ENCODE measurements at regions not wholly inside any gene's neighbourhood (a gene's known extent, or its start where the extent isn't known, plus 50 kb on each side); places are given as distances from the start of the nearest gene placed in this dataset.

DNA sequence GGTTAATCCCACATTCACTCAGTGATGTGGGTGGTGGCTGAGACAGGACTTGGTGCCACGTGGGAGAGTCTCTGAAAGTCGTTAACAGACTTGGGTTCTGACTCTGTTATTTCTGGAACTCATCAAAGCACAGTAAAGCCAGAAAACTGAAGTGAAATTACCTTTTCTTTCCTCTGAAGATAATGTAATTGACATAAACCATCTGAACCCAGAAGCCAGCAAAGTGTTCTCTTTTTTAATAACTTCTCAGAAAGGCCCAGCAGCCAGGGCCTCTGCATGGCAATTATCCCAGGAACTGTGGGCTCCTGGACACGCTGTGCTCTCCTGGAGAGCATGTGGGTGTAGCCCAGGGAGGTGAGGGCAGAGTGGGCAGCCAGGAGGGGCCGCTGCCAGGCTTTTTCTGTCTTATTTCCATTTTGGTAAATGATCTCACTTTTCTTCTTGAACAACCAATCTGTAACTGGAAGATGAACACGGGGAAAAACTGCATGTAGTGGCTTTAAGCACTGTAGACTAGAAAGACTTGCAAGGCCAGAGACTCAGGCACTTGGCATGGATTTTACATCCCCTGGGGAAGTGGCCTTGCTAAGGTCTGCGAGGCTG is 444.1 kb upstream of the TMEM132C start:
- Histone ChIP-seq H3K4me3 (replicated peaks in 1 of 3; ENCODE audit: insufficient read depth in 1 of 3, low read depth in 1 of 3, low read length in 3 of 3) (no peak overlapping the region), H3K4me1 (ENCODE audit: control insufficient read depth, extremely low read depth, insufficient read depth, low read length) (no peaks in the 10 kb centered on the region), H4K20me1 (replicated peaks; ENCODE audit: control insufficient read depth, extremely low read depth, insufficient read depth, low read length) (no peaks in the 10 kb centered on the region), H3K27me3 (ENCODE audit: control insufficient read depth in 2 of 2, insufficient read depth in 2 of 2, low read length in 2 of 2) (no peaks in the 10 kb centered on the region), H3K9me1 (replicated peaks; ENCODE audit: control insufficient read depth, extremely low read depth, insufficient read depth, low read length) (no peaks in the 10 kb centered on the region), H3K9me3 (replicated peaks; ENCODE audit: control insufficient read depth, insufficient read depth, low read length) (peaks cover 14% of the 10 kb centered on the region), H2AFZ (ENCODE audit: low read depth, low read length) (no peak overlapping the region), H3K79me2 (ENCODE audit: control insufficient read depth, insufficient read depth, low read length) (no peaks in the 10 kb centered on the region), H3K36me3 (ENCODE audit: control insufficient read depth in 2 of 2, extremely low read depth in 1 of 2, insufficient read depth in 2 of 2, low read length in 2 of 2) (no peaks in the 10 kb centered on the region), H3K4me2 (ENCODE audit: insufficient read depth, low read length) (no peak overlapping the region), H3K27ac (ENCODE audit: insufficient read depth, low read depth, low read length) (no peak overlapping the region), H3K9ac (replicated peaks; ENCODE audit: extremely low read depth, insufficient read depth, low read length) (no peak overlapping the region)
- CTCF ChIA-PET = no interaction called here
- intact Hi-C loops (cut with micrococcal nuclease) = no loop called here
- FAIRE-seq (no peak), DNase-seq (ENCODE audit: low read depth, low spot score) (no peak)
- dilution Hi-C loops (cut with MboI; ENCODE audit: extremely low pct_ligation_motif_present, low sequenced_read_pairs) = no loop called here
- no TSS peak for BruUV-seq (replicated peaks)
- POLR2A ChIA-PET = no interaction called here
- no peak for TF ChIP-seq MYC (IDR thresholded peaks at IDR 0.05; ENCODE audit: low read depth, low read length)
- no peak for TF ChIP-seq EZH2 (IDR thresholded peaks at IDR 0.05; ENCODE audit: borderline replicate concordance, low read depth, low read length, severe bottlenecking)
- no peak for TF ChIP-seq GATA2 (IDR thresholded peaks at IDR 0.05; ENCODE audit: insufficient read depth, insufficient read length, low read depth, low read length)
- TF ChIP-seq FOS (IDR thresholded peaks at IDR 0.05; ENCODE audit: borderline replicate concordance, insufficient read depth, low read length) = no peak
- TF ChIP-seq JUN (IDR thresholded peaks at IDR 0.05; ENCODE audit: borderline replicate concordance, insufficient read depth, insufficient read length, low read depth) = no peak
- TF ChIP-seq, protein P1, sequence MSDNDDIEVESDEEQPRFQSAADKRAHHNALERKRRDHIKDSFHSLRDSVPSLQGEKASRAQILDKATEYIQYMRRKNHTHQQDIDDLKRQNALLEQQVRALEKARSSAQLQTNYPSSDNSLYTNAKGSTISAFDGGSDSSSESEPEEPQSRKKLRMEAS (IDR thresholded peaks at IDR 0.05; ENCODE audit: insufficient read depth, insufficient read length) = no peak
- no peak for TF ChIP-seq CTCF (IDR thresholded peaks at IDR 0.05; ENCODE audit: extremely low read depth in 1 of 2, insufficient read depth in 1 of 2, low read depth in 1 of 2, low read length in 2 of 2)
- TF ChIP-seq POLR2A (IDR thresholded peaks at IDR 0.05; ENCODE audit: low read depth, low read length) = no peak
- TF ChIP-seq POLR2AphosphoS5 (IDR thresholded peaks at IDR 0.05; ENCODE audit: insufficient read depth, low read depth, low read length) = no peak

All from endothelial cell of umbilical vein (primary cell).